Ovary (tissue), 7 donors: ENCODE measurements at regions not wholly inside any gene's neighbourhood (a gene's known extent, or its start where the extent isn't known, plus 50 kb on each side); places are given as distances from the start of the nearest gene placed in this dataset.

ENCODE experiments used
- DNase-seq, 5 donors: peaks; one replicate each; pipeline ENCODE4 v3.0.0-alpha.2; 2019 to 2020
- H3K27ac ChIP-seq, 2 donors: fragments of 200-600 bp; one replicate each; pipeline versions ENCODE4 v1.5.1 to v1.8.0; 2019 to 2022
- H3K27me3 ChIP-seq: fragments of 200-600 bp; one replicate; pipeline ENCODE4 v1.8.0; 2022
- H3K36me3 ChIP-seq: fragments of 200-600 bp; sonication (generic); one replicate; pipeline ENCODE4 v1.5.1; 2019
- H3K4me1 ChIP-seq: one replicate; pipeline ENCODE4 v1.8.1; 2013; ENCODE audit warnings: mild to moderate bottlenecking, moderate library complexity; ENCODE audit not compliant: insufficient read depth
- H3K4me3 ChIP-seq: fragments of 200-600 bp; sonication (generic); one replicate; pipeline ENCODE4 v1.5.1; 2017
- H3K9me3 ChIP-seq, 2 donors: fragments of 200-600 bp in 1 of 2; sonication (generic) in 1 of 2; one replicate each; pipeline versions ENCODE4 v1.5.1 to v1.8.1; 2013 to 2019; ENCODE audit warnings: mild to moderate bottlenecking in 1 of 2, moderate library complexity in 1 of 2
- EP300 ChIP-seq: sonication (generic); formaldehyde crosslinking; IDR thresholded peaks from one replicate; pipeline ENCODE4 v1.6.1; 2017; ENCODE audit warnings: antibody characterized with exemption
- POLR2A ChIP-seq: fragments of 450-650 bp; IDR thresholded peaks from one replicate; pipeline ENCODE4 v1.6.1; 2017; ENCODE audit warnings: antibody characterized with exemption, mild to moderate bottlenecking, moderate library complexity
- WGBS, 3 donors: extraction: QIAGEN DNeasy Blood & Tissue Kit in 1 of 3; methylation state at CpG; one replicate each; pipeline versions ENCODE4 v1.1.5 to v1.1.7; 2013 to 2017; 5-methylcytosine and 5-hydroxymethylcytosine counted together
- intact Hi-C, 4 donors: fragments of 100-400 bp; cut with DNase I; formaldehyde crosslinking; loops; one replicate each; pipeline versions ENCODE4 v1.11.0 to v1.15.1; 2022 to 2023
- TF ChIP-seq, protein P1 (sequence below), 3 donors: fragments of 450-650 bp in 2 of 3; fragments of 200-600 bp in 1 of 3; IDR thresholded peaks; one replicate each; pipeline versions ENCODE4 v1.5.1 to v1.8.0; 2016 to 2022; ENCODE audit warnings: antibody characterized with exemption in 3 of 3, mild to moderate bottlenecking in 1 of 3
- donor health status: DM: no; HTN: no; CAD: no; lungs with moderate emphysema.
- donor health status: DM: no; HTN: no; CAD: no.
- donor health status: Bipolar disorder and iron deficiency.
- donor health status: DM: no; HTN: no; CAD: no.
- donor health status: DM: yes; HTN: yes; CAD: no.

DNA sequence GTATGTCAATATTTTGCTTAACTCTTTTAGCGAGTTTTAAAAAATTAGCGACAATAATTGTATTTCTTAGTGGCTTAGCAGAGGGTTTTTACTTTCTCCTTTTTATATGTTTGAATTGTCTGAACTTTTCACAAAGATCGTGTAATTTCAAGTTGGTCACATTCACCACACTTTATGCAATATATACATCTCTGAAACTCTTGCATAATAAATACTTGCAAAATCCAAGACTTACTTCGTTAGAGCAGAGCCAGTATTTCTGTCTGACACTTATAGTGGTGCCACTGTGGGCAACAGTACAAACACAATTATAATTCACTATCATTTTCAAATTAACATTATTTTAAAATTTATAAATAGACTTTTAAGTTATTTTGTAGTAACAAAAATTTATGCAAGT is 62.0 kb downstream of the SUCNR1 start:
- no peaks in the 10 kb centered on the region for H3K4me1 ChIP-seq
- no peaks in the 10 kb centered on the region for H3K36me3 ChIP-seq
- TF ChIP-seq POLR2A (no peak), EP300 (no peak)
- TF ChIP-seq, protein P1, sequence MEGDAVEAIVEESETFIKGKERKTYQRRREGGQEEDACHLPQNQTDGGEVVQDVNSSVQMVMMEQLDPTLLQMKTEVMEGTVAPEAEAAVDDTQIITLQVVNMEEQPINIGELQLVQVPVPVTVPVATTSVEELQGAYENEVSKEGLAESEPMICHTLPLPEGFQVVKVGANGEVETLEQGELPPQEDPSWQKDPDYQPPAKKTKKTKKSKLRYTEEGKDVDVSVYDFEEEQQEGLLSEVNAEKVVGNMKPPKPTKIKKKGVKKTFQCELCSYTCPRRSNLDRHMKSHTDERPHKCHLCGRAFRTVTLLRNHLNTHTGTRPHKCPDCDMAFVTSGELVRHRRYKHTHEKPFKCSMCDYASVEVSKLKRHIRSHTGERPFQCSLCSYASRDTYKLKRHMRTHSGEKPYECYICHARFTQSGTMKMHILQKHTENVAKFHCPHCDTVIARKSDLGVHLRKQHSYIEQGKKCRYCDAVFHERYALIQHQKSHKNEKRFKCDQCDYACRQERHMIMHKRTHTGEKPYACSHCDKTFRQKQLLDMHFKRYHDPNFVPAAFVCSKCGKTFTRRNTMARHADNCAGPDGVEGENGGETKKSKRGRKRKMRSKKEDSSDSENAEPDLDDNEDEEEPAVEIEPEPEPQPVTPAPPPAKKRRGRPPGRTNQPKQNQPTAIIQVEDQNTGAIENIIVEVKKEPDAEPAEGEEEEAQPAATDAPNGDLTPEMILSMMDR (IDR thresholded peaks at IDR 0.05): no peak
- WGBS, 3 donors: 78 to 95% (median 87%) methylated on average over 4 of the region's 4 CpGs
- H3K27me3 ChIP-seq: no peaks in the 10 kb centered on the region
- no peak for DNase-seq
- intact Hi-C loops: no loop called here
- H3K9me3 ChIP-seq: no peaks in the 10 kb centered on the region
- no peak overlapping the region for H3K27ac ChIP-seq
- no peak overlapping the region for H3K4me3 ChIP-seq

DNA sequence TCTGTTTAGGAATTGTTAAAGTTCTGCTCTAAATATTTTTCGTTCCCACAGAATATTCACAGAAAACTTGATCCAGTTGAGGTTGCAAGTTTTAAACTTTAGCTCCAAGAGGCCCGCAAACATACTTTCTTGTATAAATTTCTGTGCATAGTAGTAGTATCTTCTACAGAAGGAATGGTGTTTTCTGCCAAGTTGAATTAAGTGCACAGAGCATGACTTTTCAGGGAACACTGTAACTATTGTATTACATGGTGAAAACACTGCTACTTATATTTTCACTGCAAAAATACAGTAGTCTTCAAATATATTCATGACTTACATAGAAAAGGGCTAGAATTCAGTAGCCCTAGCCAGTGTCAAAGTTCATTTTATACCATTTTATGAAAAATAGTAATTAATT is 67.0 kb downstream of the SUCNR1 start:
- Histone ChIP-seq H3K9me3 (no peaks in the 10 kb centered on the region), H3K4me3 (no peak overlapping the region), H3K27ac (no peak overlapping the region), H3K27me3 (no peaks in the 10 kb centered on the region), H3K36me3 (no peaks in the 10 kb centered on the region), H3K4me1 (no peaks in the 10 kb centered on the region)
- DNase-seq: no peak
- intact Hi-C loops: no loop called here
- WGBS, 3 donors: 91 to 93% (median 91%) methylated on average over 2 of the region's 2 CpGs
- no peak for TF ChIP-seq EP300
- TF ChIP-seq POLR2A: no peak
- TF ChIP-seq, protein P1 (IDR thresholded peaks at IDR 0.05): no peak

DNA sequence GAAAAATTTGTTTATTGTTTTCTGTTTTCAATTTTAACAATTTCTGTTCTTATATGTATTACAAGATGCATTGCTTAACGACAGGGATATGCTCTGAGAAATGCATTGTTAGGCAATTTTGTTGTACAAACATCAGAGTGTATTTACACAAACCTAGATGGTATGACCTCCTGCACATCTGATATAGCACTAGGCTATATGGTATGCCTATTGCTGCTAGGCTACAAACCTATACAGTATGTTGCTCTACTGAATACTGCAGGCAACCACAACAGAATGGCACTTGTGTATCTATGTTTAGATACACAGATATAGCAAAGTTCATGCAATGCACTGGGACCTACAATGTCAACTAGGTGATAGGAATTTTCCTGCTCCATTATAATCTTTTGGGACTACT is 70.1 kb downstream of the SUCNR1 start:
- intact Hi-C loops: no loop called here
- TF ChIP-seq, protein P1 (IDR thresholded peaks at IDR 0.05): no peak
- no peak for TF ChIP-seq EP300
- TF ChIP-seq POLR2A: no peak
- WGBS, 3 donors: 80 to 84% (median 80%) methylated on average over 1 of the region's 1 CpG
- H3K27me3 ChIP-seq: no peaks in the 10 kb centered on the region
- no peaks in the 10 kb centered on the region for H3K36me3 ChIP-seq
- DNase-seq: no peak
- no peak overlapping the region for H3K4me3 ChIP-seq
- H3K4me1 ChIP-seq: no peaks in the 10 kb centered on the region
- H3K27ac ChIP-seq: no peak overlapping the region
- H3K9me3 ChIP-seq: no peaks in the 10 kb centered on the region

DNA sequence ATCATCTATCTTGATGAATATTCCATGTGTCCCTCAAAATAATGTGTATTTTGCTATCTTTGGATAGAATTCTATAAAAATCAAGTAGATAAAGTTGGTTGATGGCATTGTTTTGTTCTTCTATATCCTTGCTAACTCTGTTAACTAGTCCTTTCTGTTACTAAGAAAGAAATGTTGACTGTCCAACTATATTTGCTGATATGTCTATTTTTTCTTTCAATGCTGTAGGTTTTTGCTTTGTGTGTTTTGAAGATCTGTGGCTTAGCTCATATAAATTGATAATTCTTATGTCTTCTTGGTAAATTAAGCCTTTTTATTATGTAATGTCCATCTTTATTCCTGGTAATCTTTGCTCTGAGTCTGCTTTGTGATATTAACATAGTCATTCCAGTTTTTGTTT is 70.9 kb downstream of the SUCNR1 start:
- H3K9me3 ChIP-seq: no peaks in the 10 kb centered on the region
- intact Hi-C loops: no loop called here
- DNase-seq: no peak
- no peaks in the 10 kb centered on the region for H3K36me3 ChIP-seq
- H3K27ac ChIP-seq: no peak overlapping the region
- H3K4me3 ChIP-seq: no peak overlapping the region
- no peaks in the 10 kb centered on the region for H3K27me3 ChIP-seq
- TF ChIP-seq, protein P1 (IDR thresholded peaks at IDR 0.05): no peak
- no peaks in the 10 kb centered on the region for H3K4me1 ChIP-seq

DNA sequence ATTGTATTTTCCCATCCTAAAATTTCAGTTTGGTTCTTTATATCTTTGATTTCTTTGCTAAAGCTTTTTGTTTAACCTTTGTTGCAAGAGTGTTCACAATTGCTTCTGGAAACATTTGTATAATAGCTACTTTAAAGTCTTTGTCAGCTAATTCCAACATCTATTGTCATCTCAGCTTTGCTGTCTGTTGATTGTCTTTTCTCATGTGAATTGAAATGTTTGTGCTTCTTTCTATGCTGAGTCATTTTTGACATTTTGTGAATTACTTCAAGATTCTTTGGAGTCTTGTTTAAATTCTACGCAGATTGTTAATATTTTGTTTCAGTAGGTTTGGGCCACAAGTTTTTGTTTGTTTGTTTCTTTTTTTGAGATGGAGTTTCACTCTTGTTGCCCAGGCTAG is 73.2 kb downstream of the SUCNR1 start:
- H3K36me3 ChIP-seq: no peaks in the 10 kb centered on the region
- no peaks in the 10 kb centered on the region for H3K9me3 ChIP-seq
- TF ChIP-seq, protein P1 (IDR thresholded peaks at IDR 0.05): no peak
- TF ChIP-seq EP300 (no peak), POLR2A (no peak)
- H3K4me1 ChIP-seq: no peaks in the 10 kb centered on the region
- H3K4me3 ChIP-seq: no peak overlapping the region
- intact Hi-C loops: no loop called here
- no peak overlapping the region for H3K27ac ChIP-seq
- 93 to 97% (median 93%) methylated on average over 1 of the region's 1 CpG for WGBS, 3 donors
- H3K27me3 ChIP-seq: no peaks in the 10 kb centered on the region
- no peak for DNase-seq
